ENCODE measurements at regions not wholly inside any gene's neighbourhood (a gene's known extent, or its start where the extent isn't known, plus 50 kb on each side); places are given as distances from the start of the nearest gene placed in this dataset.

DNA sequence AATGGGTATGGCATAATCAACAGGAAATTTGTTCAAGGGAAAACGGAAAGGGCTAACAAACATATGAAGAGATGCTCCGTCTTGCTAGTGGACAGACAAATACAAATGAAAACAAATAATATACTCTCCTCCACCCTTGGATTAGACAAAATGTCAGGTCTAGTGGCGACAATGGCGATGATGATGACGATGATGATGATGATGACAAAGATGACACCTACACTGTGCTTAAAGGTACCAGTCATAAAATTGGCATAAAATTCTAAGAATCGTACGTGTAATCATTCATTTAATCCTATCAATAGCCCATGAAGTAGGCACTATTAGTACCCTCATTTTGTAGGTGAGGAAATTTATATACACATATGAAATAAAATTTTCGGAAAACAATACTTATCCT lies 174.6 kb downstream of the PMP22 start:
- DNase-seq (ENCODE audit: extremely low spot score): no peak
- no peak overlapping the region for H3K27ac ChIP-seq (replicated peaks in 1 of 4)
- TF ChIP-seq, protein P1, sequence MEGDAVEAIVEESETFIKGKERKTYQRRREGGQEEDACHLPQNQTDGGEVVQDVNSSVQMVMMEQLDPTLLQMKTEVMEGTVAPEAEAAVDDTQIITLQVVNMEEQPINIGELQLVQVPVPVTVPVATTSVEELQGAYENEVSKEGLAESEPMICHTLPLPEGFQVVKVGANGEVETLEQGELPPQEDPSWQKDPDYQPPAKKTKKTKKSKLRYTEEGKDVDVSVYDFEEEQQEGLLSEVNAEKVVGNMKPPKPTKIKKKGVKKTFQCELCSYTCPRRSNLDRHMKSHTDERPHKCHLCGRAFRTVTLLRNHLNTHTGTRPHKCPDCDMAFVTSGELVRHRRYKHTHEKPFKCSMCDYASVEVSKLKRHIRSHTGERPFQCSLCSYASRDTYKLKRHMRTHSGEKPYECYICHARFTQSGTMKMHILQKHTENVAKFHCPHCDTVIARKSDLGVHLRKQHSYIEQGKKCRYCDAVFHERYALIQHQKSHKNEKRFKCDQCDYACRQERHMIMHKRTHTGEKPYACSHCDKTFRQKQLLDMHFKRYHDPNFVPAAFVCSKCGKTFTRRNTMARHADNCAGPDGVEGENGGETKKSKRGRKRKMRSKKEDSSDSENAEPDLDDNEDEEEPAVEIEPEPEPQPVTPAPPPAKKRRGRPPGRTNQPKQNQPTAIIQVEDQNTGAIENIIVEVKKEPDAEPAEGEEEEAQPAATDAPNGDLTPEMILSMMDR (IDR thresholded peaks at IDR 0.05): no peak
- TF ChIP-seq EP300 (IDR thresholded peaks at IDR 0.05) (no peak), POLR2A (IDR thresholded peaks at IDR 0.05; ENCODE audit: low read depth) (no peak), POLR2AphosphoS5 (IDR thresholded peaks at IDR 0.05) (no peak)
- no peak overlapping the region for H3K4me3 ChIP-seq
- H3K9me3 ChIP-seq: no peaks in the 10 kb centered on the region
- 90% methylated on average over 8 of the region's 8 CpGs for WGBS
- no peaks in the 10 kb centered on the region for H3K4me1 ChIP-seq
- intact Hi-C loops (cut with DNase I): no loop called here
- no peaks in the 10 kb centered on the region for H3K36me3 ChIP-seq
- H3K27me3 ChIP-seq: peaks cover 0 to 33% (median 0%) of the 10 kb centered on the region in 4 donors

- peaks cover 0 to 3% (median 0%) of the 10 kb centered on the region in 4 donors for H3K9me3 ChIP-seq
- intact Hi-C loops (cut with DNase I): no loop called here
- no peak for DNase-seq (ENCODE audit: extremely low spot score)
- no peak overlapping the region for H3K4me3 ChIP-seq
- TF ChIP-seq POLR2AphosphoS5 (IDR thresholded peaks at IDR 0.05) (no peak), EP300 (IDR thresholded peaks at IDR 0.05) (no peak), POLR2A (IDR thresholded peaks at IDR 0.05; ENCODE audit: low read depth) (no peak)
- TF ChIP-seq, protein P1 (IDR thresholded peaks at IDR 0.05): no peak
- H3K4me1 ChIP-seq: peaks cover 0 to 1% (median 0%) of the 10 kb centered on the region in 4 donors
- H3K27me3 ChIP-seq: peaks cover 0 to 50% (median 0%) of the 10 kb centered on the region in 4 donors
- no peak overlapping the region for H3K27ac ChIP-seq (replicated peaks in 1 of 4)
- H3K36me3 ChIP-seq: no peaks in the 10 kb centered on the region
- 87% methylated on average over 3 of the region's 3 CpGs for WGBS
These were observed 177.2 kb downstream of the PMP22 start for GRCh38 chr17:15087946-15088345.

GRCh38 chr17:15086776-15087295 lies 178.3 kb downstream of the PMP22 start:
- no peak for DNase-seq (ENCODE audit: extremely low spot score)
- Histone ChIP-seq H3K36me3 (no peaks in the 10 kb centered on the region), H3K27me3 (peaks cover 0 to 54% (median 0%) of the 10 kb centered on the region in 4 donors), H3K4me1 (peaks cover 0 to 6% (median 0%) of the 10 kb centered on the region in 4 donors), H3K9me3 (peaks cover 0 to 3% (median 0%) of the 10 kb centered on the region in 4 donors), H3K4me3 (no peak overlapping the region), H3K27ac (replicated peaks in 1 of 4) (no peak overlapping the region)
- TF ChIP-seq POLR2A (IDR thresholded peaks at IDR 0.05; ENCODE audit: low read depth) (no peak), POLR2AphosphoS5 (IDR thresholded peaks at IDR 0.05) (no peak), EP300 (IDR thresholded peaks at IDR 0.05) (no peak)
- TF ChIP-seq, protein P1 (IDR thresholded peaks at IDR 0.05): no peak
- intact Hi-C loops (cut with DNase I): no loop called here
- WGBS: 68% methylated on average over 11 of the region's 11 CpGs

GRCh38 chr17:15085890-15086677 lies 179.0 kb downstream of the PMP22 start:
- intact Hi-C loops (cut with DNase I): no loop called here
- peak; percentile 80 for DNase-seq (ENCODE audit: extremely low spot score)
- 74% methylated on average over 6 of the region's 6 CpGs for WGBS
- TF ChIP-seq EP300 (IDR thresholded peaks at IDR 0.05) (no peak), POLR2AphosphoS5 (IDR thresholded peaks at IDR 0.05) (no peak), POLR2A (IDR thresholded peaks at IDR 0.05; ENCODE audit: low read depth) (no peak)
- TF ChIP-seq, protein P1 (IDR thresholded peaks at IDR 0.05): no peak
- Histone ChIP-seq H3K4me3 (no peak overlapping the region), H3K27me3 (peaks cover 0 to 54% (median 0%) of the 10 kb centered on the region in 4 donors), H3K27ac (replicated peaks in 1 of 4) (no peak overlapping the region), H3K36me3 (no peaks in the 10 kb centered on the region), H3K4me1 (peaks cover 0 to 6% (median 0%) of the 10 kb centered on the region in 4 donors), H3K9me3 (peaks cover 0 to 3% (median 0%) of the 10 kb centered on the region in 4 donors)

All from esophagus muscularis mucosa (tissue), 4 donors.